ENCODE measurements at regions not wholly inside any gene's neighbourhood (a gene's known extent, or its start where the extent isn't known, plus 50 kb on each side); places are given as distances from the start of the nearest gene placed in this dataset.

GRCh38 chr9:82404196-82404870 lies 415.8 kb downstream of the SPATA31D1 start:
- Histone ChIP-seq H3K79me2 (ENCODE audit: control insufficient read depth, insufficient read depth, low read length) (no peaks in the 10 kb centered on the region), H4K20me1 (replicated peaks; ENCODE audit: control insufficient read depth, insufficient read depth, low read length) (no peaks in the 10 kb centered on the region), H3K9me1 (ENCODE audit: control insufficient read depth, insufficient read depth, low read length) (no peaks in the 10 kb centered on the region), H3K9me3 (replicated peaks; ENCODE audit: control insufficient read depth, insufficient read depth, low read depth, low read length) (no peaks in the 10 kb centered on the region), H3K27me3 (ENCODE audit: control insufficient read depth in 2 of 2, insufficient read depth in 2 of 2, low read length in 2 of 2) (no peaks in the 10 kb centered on the region), H3K4me1 (replicated peaks in 1 of 2; ENCODE audit: control insufficient read depth in 2 of 2, insufficient read depth in 2 of 2, low read length in 2 of 2) (no peaks in the 10 kb centered on the region), H3K36me3 (ENCODE audit: control insufficient read depth, insufficient read depth, low read length) (no peaks in the 10 kb centered on the region), H3K27ac (ENCODE audit: extremely low read depth, low read depth, low read length) (no peak overlapping the region), H3K4me2 (ENCODE audit: insufficient read depth, low read length) (no peak overlapping the region), H3K4me3 (no peak overlapping the region), H3K9ac (ENCODE audit: insufficient read depth in 1 of 2, low read depth in 2 of 2, low read length in 2 of 2) (no peak overlapping the region), H2AFZ (ENCODE audit: low read depth, low read length) (no peak overlapping the region)
- ATAC-seq = no peak
- no peak for FAIRE-seq
- no TSS peak for BruUV-seq (replicated peaks)
- POLR2A ChIA-PET = no interaction called here
- in situ Hi-C loops (cut with MboI) (no loop called here), intact Hi-C loops (cut with micrococcal nuclease) (no loop called here)
- CTCF ChIA-PET (ENCODE audit: low intra/inter-chr PET ratio) = no interaction called here
- WGBS (ENCODE audit: insufficient coverage, low coverage, missing lambda C conversion rate) = 3% methylated on average over 2 of the region's 2 CpGs
- TF ChIP-seq ZNF146 (CRISPR knock-in tag; IDR thresholded peaks at IDR 0.05; ENCODE audit: unreplicated experiment) (no peak), HOXB6 (CRISPR knock-in tag; IDR thresholded peaks at IDR 0.05; ENCODE audit: borderline replicate concordance) (no peak), CBFB (CRISPR knock-in tag; IDR thresholded peaks at IDR 0.05) (no peak), FOXA1 (IDR thresholded peaks at IDR 0.05; ENCODE audit: borderline replicate concordance) (no peak), ZNF143 (CRISPR knock-in tag; IDR thresholded peaks at IDR 0.05) (no peak), RAD21 (CRISPR knock-in tag; conservative IDR thresholded peaks at IDR 0.05 in 1 of 2, IDR thresholded peaks at IDR 0.05 in 1 of 2) (no peak), CREBBP (IDR thresholded peaks at IDR 0.05; ENCODE audit: low read depth, low read length) (no peak)
- DNase-seq (ENCODE audit: extremely low read depth in 1 of 4, low spot score in 3 of 4) = no peak

Data from K562 (cell line).